ENCODE measurements at regions not wholly inside any gene's neighbourhood (a gene's known extent, or its start where the extent isn't known, plus 50 kb on each side); places are given as distances from the start of the nearest gene placed in this dataset.

DNA sequence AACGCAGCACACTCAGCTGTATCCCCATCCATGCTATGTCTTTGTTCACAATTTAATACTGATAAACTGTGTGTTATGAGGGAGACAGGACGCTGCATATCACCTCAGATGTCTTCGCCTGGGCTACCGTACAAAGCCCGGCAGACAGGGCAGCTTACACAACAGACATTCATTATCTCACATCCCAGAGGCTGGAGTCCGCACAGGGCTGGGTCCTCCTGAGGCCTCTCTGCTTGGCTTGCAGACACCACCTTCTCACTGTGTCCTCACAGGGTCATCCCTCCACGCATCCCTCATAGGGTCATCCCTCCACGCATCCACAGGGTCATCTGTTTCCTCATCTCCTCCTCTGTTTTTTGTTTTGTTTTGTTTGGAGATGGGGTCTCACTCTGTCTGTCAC lies 61.2 kb downstream of the SHANK2 start:
- H3K9me3 ChIP-seq: no peaks in the 10 kb centered on the region
- H3K36me3 ChIP-seq: no peaks in the 10 kb centered on the region
- DNase-seq: no peak
- TF ChIP-seq POLR2A (IDR thresholded peaks at IDR 0.05): no peak
- TF ChIP-seq, protein P1, sequence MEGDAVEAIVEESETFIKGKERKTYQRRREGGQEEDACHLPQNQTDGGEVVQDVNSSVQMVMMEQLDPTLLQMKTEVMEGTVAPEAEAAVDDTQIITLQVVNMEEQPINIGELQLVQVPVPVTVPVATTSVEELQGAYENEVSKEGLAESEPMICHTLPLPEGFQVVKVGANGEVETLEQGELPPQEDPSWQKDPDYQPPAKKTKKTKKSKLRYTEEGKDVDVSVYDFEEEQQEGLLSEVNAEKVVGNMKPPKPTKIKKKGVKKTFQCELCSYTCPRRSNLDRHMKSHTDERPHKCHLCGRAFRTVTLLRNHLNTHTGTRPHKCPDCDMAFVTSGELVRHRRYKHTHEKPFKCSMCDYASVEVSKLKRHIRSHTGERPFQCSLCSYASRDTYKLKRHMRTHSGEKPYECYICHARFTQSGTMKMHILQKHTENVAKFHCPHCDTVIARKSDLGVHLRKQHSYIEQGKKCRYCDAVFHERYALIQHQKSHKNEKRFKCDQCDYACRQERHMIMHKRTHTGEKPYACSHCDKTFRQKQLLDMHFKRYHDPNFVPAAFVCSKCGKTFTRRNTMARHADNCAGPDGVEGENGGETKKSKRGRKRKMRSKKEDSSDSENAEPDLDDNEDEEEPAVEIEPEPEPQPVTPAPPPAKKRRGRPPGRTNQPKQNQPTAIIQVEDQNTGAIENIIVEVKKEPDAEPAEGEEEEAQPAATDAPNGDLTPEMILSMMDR (IDR thresholded peaks at IDR 0.05): no peak
- no peaks in the 10 kb centered on the region for H3K4me1 ChIP-seq
- H3K27me3 ChIP-seq: no peaks in the 10 kb centered on the region
- H3K4me3 ChIP-seq: no peak overlapping the region
- H3K27ac ChIP-seq: no peak overlapping the region

DNA sequence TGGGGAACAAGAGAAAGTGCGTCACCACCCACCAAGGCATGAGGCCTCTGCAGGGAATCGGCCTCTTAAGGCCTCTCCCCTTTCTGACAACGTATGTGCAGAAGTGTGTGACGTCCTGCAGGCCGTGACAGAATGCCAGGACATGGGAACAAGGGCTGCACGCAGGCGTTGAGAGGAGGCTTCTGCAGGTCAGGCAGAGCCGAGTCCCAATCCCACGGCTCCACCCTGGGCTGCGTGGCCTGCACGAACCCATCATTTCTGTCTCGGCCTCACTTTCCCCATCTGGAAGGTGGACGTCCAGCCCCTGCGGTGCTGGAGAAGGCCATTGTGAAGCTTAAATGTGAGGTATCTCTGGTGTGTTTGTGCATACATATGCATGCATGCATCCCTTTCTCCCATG lies 61.8 kb downstream of the SHANK2 start:
- Histone ChIP-seq H3K36me3 (no peaks in the 10 kb centered on the region), H3K27ac (no peak overlapping the region), H3K27me3 (no peaks in the 10 kb centered on the region), H3K4me1 (no peaks in the 10 kb centered on the region), H3K9me3 (no peaks in the 10 kb centered on the region), H3K4me3 (no peak overlapping the region)
- peak in 1 of 3 donors; percentile 13 for DNase-seq
- TF ChIP-seq POLR2A (IDR thresholded peaks at IDR 0.05): no peak
- TF ChIP-seq, protein P1 (IDR thresholded peaks at IDR 0.05): no peak

DNA sequence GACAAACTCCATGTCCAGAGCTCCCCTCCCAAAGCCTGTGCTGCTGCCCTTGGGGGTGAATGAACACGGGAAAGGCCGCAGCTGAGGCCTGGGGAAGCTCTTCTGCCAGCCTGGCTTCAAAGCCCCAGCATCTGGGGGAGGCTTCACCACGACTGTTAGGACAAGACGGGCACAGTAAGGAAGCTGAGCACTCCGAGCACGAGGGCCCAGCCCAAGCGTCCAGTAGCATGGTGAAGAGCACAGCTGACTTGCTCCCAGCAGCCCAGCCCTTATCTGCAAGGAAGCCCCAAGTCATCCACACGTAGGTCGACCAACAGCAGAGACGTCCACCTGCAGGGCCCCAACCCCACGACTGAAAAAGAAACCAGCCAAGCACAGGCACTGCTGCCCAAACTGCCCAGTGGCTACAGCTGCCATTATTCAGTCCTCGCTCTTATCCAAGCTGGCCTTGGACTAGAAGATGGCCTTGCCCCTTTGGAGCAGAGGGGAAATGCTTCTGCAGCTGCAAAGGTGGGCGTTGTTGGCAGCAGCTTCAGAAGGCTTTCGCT lies 62.5 kb downstream of the SHANK2 start:
- Histone ChIP-seq H3K27me3 (no peaks in the 10 kb centered on the region), H3K4me1 (no peaks in the 10 kb centered on the region), H3K36me3 (no peaks in the 10 kb centered on the region), H3K27ac (no peak overlapping the region), H3K4me3 (no peak overlapping the region), H3K9me3 (no peaks in the 10 kb centered on the region)
- TF ChIP-seq POLR2A (IDR thresholded peaks at IDR 0.05): no peak
- TF ChIP-seq, protein P1 (IDR thresholded peaks at IDR 0.05): no peak
- peak in 1 of 3 donors; percentile 16 for DNase-seq

DNA sequence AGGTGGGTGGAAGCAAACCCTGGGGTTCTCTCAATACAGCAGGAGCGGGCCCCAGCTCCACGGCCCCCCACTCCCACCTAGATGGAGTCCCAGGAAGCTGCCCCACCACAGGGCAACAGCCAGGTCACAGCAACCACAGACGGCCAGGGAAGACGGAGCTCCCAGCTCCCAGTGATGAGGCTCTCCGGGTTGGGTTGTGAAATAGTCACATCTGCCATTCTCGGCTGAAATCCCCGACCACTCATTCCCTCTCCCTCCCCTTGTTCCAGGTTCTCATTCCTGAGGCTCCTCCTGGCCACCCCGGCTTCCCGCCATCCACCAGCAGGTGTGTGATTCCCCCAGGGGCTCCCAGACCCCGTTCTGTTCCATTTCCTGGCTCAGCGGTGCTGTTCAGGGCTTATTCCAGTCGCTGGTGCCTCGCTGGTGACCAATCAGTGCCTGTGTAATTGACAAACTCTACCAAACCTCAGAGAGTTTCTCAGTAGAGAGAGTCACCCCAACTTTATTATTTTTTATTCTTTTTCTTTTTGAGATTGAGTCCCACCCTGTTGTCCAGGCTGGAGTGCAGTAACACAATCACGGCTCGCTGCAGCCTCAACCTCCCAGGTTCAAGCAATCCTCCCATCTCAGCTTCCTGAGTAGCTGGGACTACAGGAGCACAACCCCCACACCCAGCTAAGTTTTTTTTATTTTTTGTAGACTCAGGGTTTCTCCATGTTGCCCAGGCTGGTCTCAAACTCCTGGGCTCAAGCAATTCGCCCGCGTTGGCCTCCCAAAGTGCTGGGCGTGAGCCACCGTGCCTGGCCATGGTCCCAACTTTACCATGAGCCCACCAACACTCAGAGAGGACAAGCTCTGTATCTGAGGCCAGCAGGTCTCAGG lies 63.2 kb downstream of the SHANK2 start:
- peak in 1 of 3 donors; percentile 34 for DNase-seq

DNA sequence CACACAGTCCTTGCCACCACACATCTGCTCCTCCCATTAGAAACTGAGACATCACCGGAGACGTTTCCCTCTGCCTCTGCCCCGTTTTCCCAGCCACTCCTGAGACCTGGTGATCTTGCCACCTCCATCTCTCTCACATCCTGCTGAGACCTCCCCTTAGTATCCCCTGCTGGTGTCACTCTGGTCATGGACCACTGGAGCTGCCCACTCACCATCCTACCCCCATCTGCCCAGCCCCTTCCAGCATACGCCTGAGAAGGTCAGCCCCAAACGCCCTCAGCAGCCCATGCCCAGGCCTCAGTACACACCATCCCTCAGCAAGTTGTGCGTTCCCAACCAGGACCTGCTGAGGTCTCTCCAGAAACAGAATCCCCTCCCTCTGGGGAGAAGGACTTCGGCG lies 64.3 kb downstream of the SHANK2 start:
- no peak for DNase-seq
- no peak overlapping the region for H3K27ac ChIP-seq
- no peaks in the 10 kb centered on the region for H3K27me3 ChIP-seq
- no peak overlapping the region for H3K4me3 ChIP-seq
- H3K9me3 ChIP-seq: no peaks in the 10 kb centered on the region
- TF ChIP-seq, protein P1 (IDR thresholded peaks at IDR 0.05): no peak
- TF ChIP-seq POLR2A (IDR thresholded peaks at IDR 0.05): no peak
- no peaks in the 10 kb centered on the region for H3K4me1 ChIP-seq
- no peaks in the 10 kb centered on the region for H3K36me3 ChIP-seq

More for the DNA sequence above, 63.2 kb downstream of the SHANK2 start:
- Histone ChIP-seq H3K36me3 (no peaks in the 10 kb centered on the region), H3K27ac (no peak overlapping the region), H3K4me3 (no peak overlapping the region), H3K9me3 (no peaks in the 10 kb centered on the region), H3K27me3 (no peaks in the 10 kb centered on the region), H3K4me1 (no peaks in the 10 kb centered on the region)
- TF ChIP-seq, protein P1 (IDR thresholded peaks at IDR 0.05): no peak
- no peak for TF ChIP-seq POLR2A (IDR thresholded peaks at IDR 0.05)
